ENCODE measurements at regions not wholly inside any gene's neighbourhood (a gene's known extent, or its start where the extent isn't known, plus 50 kb on each side); places are given as distances from the start of the nearest gene placed in this dataset.

DNA sequence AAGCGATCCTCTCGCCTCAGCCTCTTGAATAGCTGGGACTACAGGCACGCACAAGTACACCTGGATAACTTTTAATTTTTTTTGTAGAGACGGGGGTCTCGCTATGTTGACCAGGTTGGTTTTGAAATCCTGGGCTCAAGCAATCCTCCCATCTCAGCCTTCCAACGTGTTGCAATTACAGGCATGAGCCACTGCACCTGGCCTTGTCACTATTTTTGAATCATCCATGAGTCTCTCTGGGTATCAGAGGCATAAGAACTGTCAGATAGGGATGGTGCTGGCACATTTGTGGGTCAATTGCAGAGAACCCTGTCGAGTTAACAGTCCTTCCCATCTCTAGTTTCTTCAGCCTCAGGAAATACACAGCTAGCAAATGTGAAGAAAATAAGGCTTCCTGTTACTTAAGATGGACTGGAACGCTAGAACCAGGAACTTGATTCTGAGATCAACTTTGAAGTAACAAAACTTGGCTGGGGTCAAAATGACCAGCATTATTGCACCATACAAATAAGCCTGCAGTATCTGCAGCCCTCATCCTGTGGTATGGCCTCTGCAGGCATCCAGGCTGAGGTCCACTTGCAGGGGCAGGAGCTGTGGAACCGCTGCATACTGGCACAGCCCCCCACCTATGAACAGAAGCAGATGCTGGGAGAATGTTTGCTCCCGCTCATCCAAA is 124.3 kb upstream of the GADD45A start:
- DNase-seq (ENCODE audit: low read depth, low spot score): no peak

DNA sequence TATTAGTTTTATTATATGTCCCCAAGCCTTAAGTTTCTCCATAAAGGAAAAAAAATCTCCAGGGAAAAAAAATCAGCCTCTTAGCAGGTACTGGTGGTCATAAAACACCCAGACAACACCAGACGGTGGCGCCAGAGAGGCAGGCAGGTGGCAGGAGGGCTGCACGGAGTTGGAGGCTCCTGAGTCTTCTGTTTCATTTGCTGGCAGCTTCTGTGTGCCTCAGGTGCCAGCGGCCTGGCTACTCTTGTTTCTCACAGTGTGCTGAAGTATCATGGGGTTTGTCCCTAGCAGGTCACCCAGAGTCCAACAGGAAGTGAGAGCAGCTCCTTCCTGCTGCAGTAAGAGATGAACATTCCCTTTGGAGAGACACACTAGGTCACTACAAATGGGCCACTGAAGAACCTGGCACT is 123.3 kb upstream of the GADD45A start:
- peak; percentile 65 for DNase-seq (ENCODE audit: low read depth, low spot score)

DNA sequence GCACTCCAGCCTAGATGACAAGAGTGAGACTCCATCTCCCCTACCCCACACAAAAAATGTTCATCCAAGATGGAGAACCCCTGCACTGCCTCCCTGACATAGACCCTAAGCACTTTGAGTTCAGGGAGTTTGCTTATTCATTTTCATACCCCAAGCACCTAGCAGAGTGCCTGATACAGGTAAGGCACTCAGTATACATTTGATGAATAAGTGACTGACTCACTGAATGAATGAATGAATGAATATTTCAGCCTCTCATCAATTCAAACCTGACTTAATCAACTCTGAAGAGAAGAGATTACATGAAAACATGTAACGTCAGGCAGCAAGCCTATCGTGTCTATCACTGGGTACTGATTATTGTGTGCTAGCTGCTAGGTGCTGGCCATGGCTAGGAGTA is 121.3 kb upstream of the GADD45A start:
- no peak for DNase-seq (ENCODE audit: low read depth, low spot score)

DNA sequence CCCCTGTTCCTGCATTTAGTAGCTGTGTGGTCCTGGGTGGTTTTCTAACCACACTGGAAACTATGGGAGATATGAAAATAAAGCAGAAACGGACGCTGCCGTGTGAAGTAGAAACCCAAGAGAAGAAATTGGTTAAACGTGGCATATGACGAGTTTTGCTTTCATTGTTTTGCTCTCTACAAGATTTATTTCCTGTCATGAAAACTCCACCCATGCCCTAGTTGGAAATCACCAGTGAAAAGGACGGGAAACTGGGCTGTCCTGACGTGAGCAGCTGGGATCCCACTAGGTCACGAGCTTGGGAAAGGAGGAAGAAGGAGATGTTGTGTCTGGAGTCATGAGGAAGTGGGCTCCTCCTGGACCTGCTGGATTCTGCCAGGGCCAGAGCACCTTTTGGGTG is 120.8 kb upstream of the GADD45A start:
- no peak for DNase-seq (ENCODE audit: low read depth, low spot score)

DNA sequence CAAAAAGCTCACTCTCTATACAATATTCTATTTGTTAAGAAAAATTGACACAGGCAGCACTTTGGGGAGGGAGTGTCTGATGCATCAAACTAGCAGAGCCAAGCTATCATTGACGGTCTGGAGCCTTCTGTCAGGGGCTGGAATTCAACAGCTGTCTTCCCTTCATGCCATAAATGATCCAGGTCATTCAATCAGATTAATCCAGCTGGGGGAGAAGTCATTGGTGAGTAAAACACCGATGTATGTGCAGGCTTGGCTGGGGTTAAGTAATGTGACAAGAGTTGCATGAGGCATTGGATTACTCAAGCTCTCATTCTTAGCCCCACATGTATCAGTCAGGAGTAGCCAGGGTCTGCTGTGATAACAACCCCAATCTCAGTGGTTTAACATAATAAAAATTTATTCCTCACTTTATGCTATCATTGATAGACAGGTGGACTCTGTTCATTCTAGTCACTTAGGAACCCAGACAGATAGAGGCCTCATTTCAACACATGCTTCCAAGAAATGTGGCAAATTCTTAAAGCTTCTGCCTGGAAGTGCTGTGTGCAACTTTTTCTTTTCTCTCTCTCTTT is 118.1 kb upstream of the GADD45A start:
- DNase-seq (ENCODE audit: low read depth, low spot score): no peak

DNA sequence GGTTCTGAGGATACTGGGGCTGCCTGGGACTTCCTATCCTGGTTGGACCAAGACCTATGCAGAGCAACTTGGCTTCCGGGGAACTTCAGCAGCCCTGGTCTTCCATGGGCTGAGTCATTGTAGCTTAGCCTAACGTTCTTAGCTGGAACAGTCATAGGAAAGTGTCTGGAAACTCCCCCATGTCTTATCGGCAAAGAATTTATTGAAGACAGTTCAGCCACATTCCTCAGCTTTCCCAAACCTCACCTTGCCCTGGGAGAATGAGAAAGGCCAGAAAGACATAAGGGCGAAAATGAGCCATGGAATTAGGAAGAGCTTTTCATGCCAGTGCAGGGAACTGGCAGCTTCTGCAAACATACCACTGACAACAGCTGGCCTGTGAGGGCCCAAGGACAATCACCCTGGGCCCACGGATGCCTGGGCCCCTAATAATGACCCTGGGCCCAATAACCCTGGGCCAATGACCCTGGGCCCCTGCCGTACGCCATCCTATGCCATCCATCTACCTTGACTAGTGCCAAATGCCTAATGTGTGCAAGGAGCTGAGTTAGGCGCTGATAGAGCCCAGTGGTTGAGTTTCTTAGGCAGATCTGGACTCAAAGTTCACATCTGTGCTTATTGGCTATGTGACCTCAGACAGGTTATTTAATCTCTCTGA is 114.4 kb upstream of the GADD45A start:
- DNase-seq (ENCODE audit: low read depth, low spot score): no peak

DNA sequence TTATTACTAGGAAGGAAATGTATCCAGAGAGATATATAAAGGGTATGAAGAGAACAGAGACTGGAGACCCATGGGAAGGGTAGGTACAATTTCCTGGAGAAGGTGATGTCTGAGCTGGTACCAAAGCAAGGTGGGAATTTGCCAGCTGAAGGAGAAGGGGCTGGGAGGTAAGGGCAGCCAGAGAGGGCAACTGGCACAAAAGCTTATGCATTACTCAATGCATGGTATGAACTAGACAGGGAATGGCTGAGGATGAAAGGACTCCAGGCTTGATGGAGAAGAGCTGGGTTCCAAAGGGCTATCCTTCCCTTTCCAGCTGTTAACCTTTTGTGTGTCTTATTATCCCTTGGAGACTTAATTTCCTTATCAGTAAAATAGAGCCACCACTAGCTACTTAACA is 113.6 kb upstream of the GADD45A start:
- DNase-seq (ENCODE audit: low read depth, low spot score): no peak

DNA sequence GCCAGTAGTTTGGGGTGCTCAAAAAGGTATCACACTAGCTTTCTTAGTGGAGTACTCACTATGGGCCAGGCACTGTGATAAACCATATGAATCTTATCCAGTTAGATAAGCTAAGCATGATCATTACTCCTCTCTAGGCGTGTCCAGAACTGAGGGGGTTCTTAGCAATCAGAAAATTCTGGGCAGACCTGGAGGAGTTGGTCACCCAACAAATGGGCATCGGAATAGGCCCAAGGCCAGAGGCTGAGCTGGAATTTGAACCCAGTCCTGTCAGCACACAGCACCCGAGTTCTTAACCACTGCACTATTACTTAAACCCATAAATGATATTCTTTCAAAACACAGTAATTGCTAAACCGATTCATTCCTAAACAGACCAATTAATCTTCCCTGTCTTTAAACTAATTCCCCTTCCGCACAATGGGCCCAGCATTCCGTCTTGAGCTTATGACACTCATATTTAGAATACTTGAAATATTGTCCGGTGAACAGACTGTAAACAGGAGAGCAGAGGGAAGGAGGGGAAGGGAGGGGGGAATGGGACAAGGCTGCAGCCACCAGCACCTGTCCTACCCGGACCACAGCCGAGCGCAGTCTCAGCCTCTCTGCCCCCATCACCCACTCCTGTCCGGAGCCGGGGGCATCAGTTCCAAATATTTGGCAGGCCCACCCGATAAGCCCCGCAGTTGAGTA is 113.0 kb upstream of the GADD45A start:
- DNase-seq (ENCODE audit: low read depth, low spot score): no peak

DNA sequence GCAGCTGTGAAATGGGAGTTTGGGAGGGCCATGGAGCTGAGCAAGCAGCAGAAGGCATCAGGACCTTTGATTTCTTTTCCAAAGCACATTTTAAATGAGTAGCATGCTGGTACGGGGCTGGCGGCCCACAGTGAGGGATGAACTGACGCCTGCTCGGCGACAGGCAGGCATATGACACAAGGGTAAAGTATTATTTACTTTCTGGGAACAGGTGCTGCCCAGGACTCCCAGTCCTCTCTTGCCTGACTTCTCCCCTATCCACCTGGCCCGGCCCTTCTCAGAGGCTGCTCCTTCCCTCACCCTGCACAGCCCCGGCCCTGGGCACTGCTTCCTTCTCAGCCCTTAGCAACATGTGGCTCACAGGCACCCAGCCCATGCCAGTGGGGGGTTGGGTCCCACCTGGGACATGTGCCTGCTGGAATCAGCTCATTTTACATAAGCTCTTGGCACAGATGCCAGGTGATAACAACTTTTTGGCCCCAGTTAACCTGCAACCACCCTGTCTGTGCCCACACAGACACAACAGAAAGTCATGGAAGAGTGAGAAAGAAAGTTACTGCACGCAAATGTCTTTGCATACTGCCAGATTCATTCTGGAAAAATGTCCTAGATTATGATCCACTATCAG is 112.3 kb upstream of the GADD45A start:
- DNase-seq (ENCODE audit: low read depth, low spot score): no peak

DNA sequence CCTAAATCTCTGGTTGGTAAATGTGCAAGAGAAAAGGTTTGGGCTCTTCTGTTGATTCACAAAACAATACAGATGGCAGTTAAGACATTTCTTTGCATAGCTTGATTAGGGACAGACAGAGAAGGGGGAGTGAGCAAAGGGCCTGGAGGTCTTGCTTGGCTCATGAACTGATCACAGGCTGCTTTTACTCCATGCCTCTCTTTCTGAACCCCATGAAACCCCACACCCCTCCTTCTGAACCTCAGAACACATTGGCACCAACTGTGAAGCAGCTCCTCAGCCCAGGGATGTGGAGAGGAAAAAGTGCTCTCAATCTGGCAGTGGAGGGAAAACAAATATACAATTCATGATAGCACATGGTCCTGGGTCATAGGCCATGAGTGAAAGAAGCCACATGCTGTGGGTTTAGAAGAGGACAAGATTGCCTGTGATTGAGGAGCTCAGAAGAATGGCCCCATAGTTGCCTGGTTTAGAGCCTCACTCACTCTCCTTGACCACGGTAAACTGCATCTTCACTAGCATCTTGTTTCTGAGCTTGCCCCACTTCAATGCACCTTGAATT is 111.6 kb upstream of the GADD45A start:
- DNase-seq (ENCODE audit: low read depth, low spot score): no peak

DNA sequence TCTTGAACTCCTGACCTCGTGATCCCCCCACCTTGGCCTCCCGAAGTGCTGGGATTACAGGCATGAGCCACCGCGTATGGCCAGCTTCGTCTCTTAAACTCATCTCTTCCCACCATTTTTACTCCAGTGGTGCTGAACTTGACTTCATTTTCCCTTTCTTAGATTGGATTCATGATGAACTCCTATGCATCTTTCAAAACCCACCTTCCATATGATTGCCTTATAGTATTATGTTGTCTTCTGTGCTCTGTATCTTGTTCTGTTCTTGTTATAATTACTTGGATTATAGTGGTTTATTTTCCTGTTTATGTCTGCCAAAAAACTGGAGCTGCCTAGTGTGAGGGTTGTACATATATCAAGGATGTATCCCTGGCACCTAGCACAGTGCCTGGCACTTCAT is 110.8 kb upstream of the GADD45A start:
- no peak for DNase-seq (ENCODE audit: low read depth, low spot score)

DNA sequence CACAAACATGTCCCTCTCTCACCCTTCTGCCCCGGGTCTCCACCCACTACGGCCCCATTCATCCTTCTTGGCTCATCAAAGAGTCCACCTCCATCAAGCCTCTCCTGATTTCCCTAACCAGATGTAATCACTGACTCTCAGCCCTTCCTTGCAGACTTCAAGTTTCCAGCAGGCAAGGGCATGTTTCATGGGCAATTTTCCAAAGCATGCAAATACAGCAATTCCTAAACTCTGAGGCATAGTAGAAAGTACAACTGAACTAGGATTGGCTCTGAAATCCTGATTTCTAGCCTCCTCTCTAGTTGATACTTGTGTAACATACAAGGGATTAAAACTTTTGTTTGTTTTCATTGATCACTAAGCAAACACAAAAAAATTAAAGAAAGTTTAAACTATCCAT is 109.1 kb upstream of the GADD45A start:
- peak; percentile 51 for DNase-seq (ENCODE audit: low read depth, low spot score)

DNA sequence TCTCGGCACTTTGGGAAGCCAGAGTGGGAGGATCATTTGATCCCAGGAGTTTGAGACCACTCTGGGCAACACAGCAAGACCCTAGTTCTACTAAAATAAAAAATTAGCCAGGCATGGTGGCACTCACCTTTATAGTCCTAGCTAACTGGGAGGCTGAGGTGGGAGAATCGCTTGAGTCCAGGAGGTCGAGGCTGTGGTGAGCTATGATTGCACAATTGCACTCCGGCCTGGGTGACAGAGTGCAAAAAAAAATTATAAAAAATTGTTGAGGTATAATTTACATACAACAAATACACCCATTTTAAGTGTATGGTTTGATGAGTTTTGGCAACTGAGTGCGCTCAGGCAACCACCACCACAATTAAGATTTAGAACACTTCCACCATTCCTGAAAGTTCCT is 108.5 kb upstream of the GADD45A start:
- DNase-seq (ENCODE audit: low read depth, low spot score): no peak

DNA sequence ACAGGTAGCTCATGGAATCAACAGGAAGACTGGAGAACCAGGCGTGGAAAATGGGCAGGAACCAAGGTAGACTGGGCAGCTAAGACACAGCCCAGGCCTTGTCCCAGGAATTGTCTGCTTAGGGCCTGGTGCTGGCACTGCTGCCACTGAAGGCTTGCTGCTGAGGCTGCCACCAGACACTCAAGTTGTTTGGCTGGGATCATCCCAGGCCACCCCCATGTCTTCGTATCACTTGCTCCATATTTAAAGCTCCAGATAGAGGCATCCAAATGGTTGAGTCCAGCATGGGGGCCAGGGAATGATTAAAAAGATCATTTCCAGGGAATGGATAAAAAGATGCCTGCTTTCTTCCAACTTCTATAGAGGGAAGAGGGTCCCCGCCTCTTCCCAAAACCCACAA is 107.4 kb upstream of the GADD45A start:
- DNase-seq (ENCODE audit: low read depth, low spot score): no peak

DNA sequence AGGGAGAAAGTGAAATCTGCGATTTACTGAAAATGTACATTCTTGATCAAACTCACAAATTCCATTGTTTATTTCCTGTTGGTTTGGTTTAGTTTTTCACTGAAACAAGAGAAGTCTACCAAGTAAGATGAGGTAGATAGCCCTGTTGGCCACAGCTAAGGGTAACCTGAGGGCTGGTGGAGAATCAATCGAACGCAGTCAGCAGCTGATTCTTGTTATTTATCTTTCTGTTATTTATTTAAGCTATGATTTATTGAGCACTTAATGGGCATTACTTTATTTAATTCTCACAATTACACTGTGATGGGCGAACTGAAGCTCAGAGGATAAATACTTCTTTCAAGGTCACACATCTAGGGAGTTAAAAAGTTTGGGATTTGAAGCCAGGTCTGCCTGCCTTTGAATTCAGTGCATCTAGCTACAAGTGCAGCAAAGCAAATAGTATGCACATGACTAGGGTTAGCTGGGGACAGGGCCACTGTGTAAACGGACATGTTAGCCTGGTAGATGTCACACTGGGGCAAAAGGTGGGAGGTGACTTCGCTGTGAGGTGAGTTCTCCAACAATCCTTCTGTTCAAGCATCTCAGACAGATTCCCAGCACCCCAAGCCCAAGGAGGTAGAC is 106.5 kb upstream of the GADD45A start:
- no peak for DNase-seq (ENCODE audit: low read depth, low spot score)

DNA sequence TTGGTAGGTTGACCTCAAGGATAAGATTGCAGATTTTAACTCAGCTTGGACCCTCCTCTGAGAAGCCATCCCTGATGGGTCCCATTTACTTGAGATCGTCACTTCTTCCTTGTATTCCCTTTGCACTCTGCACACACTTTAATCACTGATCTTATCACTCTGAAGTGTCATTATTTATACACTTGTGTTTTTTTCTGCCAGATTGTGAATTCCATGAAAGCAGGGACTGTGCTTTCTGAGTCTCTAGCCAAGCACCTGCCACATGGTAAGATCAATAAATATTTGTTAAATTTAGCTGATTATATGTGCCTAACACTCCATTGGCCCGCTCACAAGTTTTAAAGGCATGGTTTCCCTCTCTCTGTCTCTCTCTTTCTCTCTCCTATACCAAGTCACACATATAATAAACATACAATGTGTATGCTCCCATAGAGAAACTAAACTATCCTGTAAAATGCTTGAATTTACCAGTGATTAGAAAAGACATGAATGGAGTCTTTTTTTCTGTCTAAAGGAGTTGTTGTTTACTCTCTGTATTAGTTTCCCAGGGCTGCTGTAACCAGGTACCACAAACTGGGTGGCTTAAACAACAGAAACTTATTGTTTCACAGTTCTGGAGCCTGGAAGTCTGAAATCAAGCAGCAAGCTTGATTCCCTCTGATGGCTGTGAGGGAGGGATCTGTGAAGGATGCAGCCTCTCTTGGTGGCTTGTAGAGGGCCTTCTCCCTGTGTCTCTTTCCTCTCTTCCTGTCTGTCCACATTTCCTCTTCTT is 105.2 kb upstream of the GADD45A start:
- DNase-seq (ENCODE audit: low read depth, low spot score): no peak

DNA sequence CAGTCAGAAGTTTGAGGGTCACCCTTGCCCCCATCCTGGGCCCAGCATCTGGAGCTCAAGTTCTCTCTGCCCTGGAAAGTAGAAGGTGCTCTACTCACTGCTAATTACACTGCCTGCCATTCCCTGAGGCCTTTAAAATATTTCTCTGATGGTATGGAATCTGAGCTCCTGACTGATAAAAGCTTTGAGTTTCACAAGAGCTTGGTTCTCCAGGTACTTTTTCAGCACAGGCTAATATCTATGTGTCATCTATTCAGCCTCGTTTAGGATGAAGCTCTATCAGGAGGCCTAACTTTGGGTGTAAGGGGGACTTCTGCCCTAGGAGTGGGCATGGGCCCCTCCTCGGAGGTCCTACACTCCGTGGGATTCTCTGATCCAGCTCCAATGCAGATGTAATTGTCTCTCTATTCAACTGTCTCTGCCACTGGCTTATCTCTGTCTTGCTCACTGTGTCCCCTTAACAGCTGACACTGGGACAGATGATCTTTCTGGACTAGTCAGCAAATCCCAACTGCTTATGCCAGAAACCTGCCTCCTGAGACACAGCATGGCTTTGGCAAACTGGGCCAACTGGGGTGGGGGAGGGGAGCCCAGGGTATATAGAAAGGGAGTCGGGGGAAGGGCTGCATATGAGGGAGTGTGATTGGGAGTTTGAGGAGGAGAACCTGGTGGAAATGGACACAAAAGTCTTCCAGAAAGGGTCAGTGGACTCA is 104.2 kb upstream of the GADD45A start:
- DNase-seq (ENCODE audit: low read depth, low spot score): no peak

DNA sequence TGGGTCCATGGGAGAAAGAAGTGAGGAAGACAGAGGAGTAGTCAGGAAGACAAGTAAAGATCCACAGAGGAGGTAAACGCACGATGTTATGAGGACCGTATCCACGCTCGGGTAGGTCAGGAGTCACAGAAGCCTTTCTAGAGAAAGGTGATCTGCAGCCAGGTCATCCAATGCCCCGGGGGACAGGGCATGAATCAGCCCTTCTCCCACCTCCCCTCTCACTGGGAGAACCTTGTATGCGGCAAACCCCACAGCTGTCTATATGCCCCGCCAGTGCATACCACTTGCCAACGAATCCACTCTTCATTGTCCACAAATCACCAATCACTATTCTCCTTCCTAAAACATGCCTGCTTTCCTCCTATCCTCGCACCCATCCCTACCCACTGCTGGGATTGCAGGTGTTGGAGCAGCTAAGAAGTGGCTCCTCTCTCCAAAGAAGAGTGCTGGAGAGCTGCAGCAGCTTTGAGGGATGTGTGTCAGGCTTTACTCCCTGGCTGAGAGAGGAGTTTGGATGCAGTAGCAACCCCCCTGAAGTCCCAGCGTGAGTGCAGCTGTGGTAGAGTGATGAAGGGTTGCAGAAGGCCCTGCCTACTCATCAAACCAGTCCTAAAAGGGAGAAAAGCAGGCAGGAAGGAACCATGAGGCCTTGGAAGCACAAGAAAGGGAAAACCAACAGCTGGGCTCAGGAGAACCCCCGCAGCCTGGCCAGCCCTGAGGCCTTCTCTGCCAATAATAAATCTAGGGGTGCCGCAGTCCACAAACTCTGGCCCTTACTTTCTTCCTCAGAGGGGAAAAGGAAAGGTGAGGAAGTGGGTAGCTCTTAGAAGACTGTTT is 102.2 kb upstream of the GADD45A start:
- peak; percentile 50 for DNase-seq (ENCODE audit: low read depth, low spot score)

DNA sequence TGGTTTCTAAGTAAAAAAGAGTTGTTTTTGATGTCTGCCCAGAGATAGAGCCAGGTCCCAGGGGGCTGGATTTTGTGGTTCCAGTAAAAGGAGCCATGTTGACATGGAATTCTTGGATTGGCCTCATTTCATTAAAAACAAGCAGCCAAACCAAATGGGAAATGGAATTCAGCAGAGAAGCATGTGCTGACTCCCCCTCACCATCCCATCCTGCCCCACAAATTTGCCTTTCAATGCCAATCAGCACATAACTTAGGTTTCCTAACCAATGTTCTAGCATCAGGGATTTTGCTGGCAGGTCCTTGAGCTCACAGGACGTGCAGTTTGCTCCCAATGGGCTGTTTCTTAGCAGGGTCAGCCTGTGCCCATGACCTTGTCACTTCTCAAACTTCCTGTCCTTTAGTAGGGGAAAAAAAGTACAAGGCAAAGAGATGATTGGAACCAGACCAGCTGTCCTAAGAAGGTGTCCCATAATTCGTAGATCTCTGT is 101.5 kb upstream of the GADD45A start:
- DNase-seq (ENCODE audit: low read depth, low spot score): no peak
